ENCODE measurements at regions not wholly inside any gene's neighbourhood (a gene's known extent, or its start where the extent isn't known, plus 50 kb on each side); places are given as distances from the start of the nearest gene placed in this dataset.

DNA sequence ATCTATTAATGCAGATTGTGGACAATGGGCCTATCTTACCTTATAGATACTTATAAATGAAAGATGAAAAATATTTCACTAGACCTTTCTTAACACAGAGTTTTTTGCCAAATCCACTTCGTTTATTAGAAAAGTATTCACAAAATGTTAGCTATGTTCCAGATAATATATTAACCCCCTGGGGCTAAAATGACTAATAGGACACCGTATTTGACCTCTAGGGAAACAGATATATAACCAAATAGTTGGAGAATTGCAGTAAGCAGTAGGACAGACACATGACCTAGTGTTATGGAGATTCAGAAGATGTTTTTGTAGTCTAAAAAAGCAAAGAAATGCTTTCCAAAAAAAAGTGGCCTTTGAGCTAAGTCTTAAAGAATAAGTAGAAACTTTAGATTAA lies 106.9 kb downstream of the SEC16B start:
- DNase-seq (ENCODE audit: low spot score in 2 of 2) = no peak
- H3K4me3 ChIP-seq = no peak overlapping the region
- intact Hi-C loops (cut with DNase I; ENCODE audit: low total_unique reads) = no loop called here
- H3K4me1 ChIP-seq = no peaks in the 10 kb centered on the region
- H3K27ac ChIP-seq = no peak overlapping the region
- TF ChIP-seq POLR2A (IDR thresholded peaks at IDR 0.05) = no peak
- no peak for TF ChIP-seq POLR2AphosphoS5 (IDR thresholded peaks at IDR 0.05)
- no peak for TF ChIP-seq CTCF (IDR thresholded peaks at IDR 0.05)
- no peaks in the 10 kb centered on the region for H3K36me3 ChIP-seq
- H3K9me3 ChIP-seq = no peaks in the 10 kb centered on the region
- no peaks in the 10 kb centered on the region for H3K27me3 ChIP-seq

- H3K36me3 ChIP-seq = no peaks in the 10 kb centered on the region
- intact Hi-C loops (cut with DNase I; ENCODE audit: low total_unique reads) = no loop called here
- TF ChIP-seq POLR2A (IDR thresholded peaks at IDR 0.05) = no peak
- TF ChIP-seq POLR2AphosphoS5 (IDR thresholded peaks at IDR 0.05) = no peak
- no peak for TF ChIP-seq CTCF (IDR thresholded peaks at IDR 0.05)
Observed at GRCh38 chr1:177859572-177859971, 110.3 kb downstream of the SEC16B start.

DNA sequence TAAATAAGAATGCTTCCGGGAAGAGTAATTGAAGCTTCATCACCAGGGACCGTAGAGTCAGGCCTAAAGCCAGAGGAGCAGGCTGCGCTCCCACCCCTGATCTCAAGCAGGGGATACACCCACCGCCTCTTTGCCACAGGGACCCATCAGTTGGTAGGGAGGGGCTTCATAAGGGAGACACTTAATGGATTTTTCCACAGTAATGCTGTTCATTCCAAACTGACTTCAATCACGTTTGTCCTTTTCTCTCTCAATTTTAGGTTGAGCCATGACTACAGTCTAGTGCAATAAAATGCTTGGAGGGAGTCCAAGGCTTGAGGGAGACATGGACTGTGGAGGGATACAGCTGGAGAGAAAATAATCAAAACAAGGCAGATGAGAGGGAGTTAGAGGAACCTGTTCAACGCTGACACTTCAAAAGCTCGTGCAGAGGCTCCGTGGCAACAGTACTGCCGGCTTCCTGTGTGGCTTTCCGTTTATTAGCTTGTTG lies 111.5 kb downstream of the SEC16B start:
- Histone ChIP-seq H3K27ac (no peak overlapping the region), H3K27me3 (no peaks in the 10 kb centered on the region), H3K36me3 (no peaks in the 10 kb centered on the region), H3K9me3 (no peaks in the 10 kb centered on the region), H3K4me1 (no peaks in the 10 kb centered on the region), H3K4me3 (no peak overlapping the region)
- intact Hi-C loops (cut with DNase I; ENCODE audit: low total_unique reads) = no loop called here
- no peak for DNase-seq (ENCODE audit: low spot score in 2 of 2)
- TF ChIP-seq POLR2AphosphoS5 (IDR thresholded peaks at IDR 0.05) (no peak), CTCF (IDR thresholded peaks at IDR 0.05) (no peak), POLR2A (IDR thresholded peaks at IDR 0.05) (no peak)

More at GRCh38 chr1:177859572-177859971, 110.3 kb downstream of the SEC16B start:
- H3K27ac ChIP-seq = no peak overlapping the region
- H3K9me3 ChIP-seq = no peaks in the 10 kb centered on the region
- no peaks in the 10 kb centered on the region for H3K27me3 ChIP-seq
- no peak overlapping the region for H3K4me3 ChIP-seq
- no peak for DNase-seq (ENCODE audit: low spot score in 2 of 2)
- H3K4me1 ChIP-seq = no peaks in the 10 kb centered on the region

- intact Hi-C loops (cut with DNase I; ENCODE audit: low total_unique reads) = no loop called here
- Histone ChIP-seq H3K9me3 (no peaks in the 10 kb centered on the region), H3K27ac (no peak overlapping the region), H3K36me3 (no peaks in the 10 kb centered on the region), H3K4me3 (no peak overlapping the region), H3K4me1 (no peaks in the 10 kb centered on the region), H3K27me3 (no peaks in the 10 kb centered on the region)
- TF ChIP-seq POLR2AphosphoS5 (IDR thresholded peaks at IDR 0.05) (no peak), POLR2A (IDR thresholded peaks at IDR 0.05) (no peak), CTCF (IDR thresholded peaks at IDR 0.05) (no peak)
- no peak for DNase-seq (ENCODE audit: low spot score in 2 of 2)
Observed at GRCh38 chr1:177857285-177857684, 112.6 kb downstream of the SEC16B start.

GRCh38 chr1:177854951-177855350 lies 114.9 kb downstream of the SEC16B start:
- Histone ChIP-seq H3K27ac (no peak overlapping the region), H3K4me1 (no peaks in the 10 kb centered on the region), H3K36me3 (no peaks in the 10 kb centered on the region), H3K4me3 (no peak overlapping the region), H3K27me3 (no peaks in the 10 kb centered on the region), H3K9me3 (no peaks in the 10 kb centered on the region)
- no peak for DNase-seq (ENCODE audit: low spot score in 2 of 2)
- TF ChIP-seq CTCF (IDR thresholded peaks at IDR 0.05) = no peak
- no peak for TF ChIP-seq POLR2A (IDR thresholded peaks at IDR 0.05)
- intact Hi-C loops (cut with DNase I; ENCODE audit: low total_unique reads) = no loop called here

Measured in breast epithelium (tissue), 4 donors.